Cardiac fibroblast (primary cell): ENCODE measurements at regions not wholly inside any gene's neighbourhood (a gene's known extent, or its start where the extent isn't known, plus 50 kb on each side); places are given as distances from the start of the nearest gene placed in this dataset.
A peak's percentile ranks its signal among the peaks of the same experiment; 100 is the strongest.

Source experiments
- DNase-seq, 2 donors: peaks; one replicate each; pipeline versions ENCODE4 v3.0.0 to v3.0.0-alpha.2; 2010; ENCODE audit warnings: low read depth in 2 of 2
- H3K4me3 ChIP-seq, 2 donors: replicated peaks in 1 of 2; 1 replicate in 1 of 2; 2 replicates in 1 of 2; pipeline ENCODE4 v1.5.1; 2011; ENCODE audit warnings: low read depth in 2 of 2, low read length in 2 of 2, mild to moderate bottlenecking in 2 of 2, moderate library complexity in 1 of 2
- CTCF ChIP-seq: IDR thresholded peaks from one replicate; pipeline ENCODE4 v1.5.1; 2011; ENCODE audit warnings: low read depth, mild to moderate bottlenecking, low read length, inconsistent platforms

- DNase-seq: no peak
- no peak for TF ChIP-seq CTCF
- no peak overlapping the region for H3K4me3 ChIP-seq
Observed at GRCh38 chr6:122009000-122009350, 390.5 kb upstream of the HSF2 start.

- DNase-seq: peak in 1 of 2 donors; percentile 3
- no peak overlapping the region for H3K4me3 ChIP-seq
- TF ChIP-seq CTCF: no peak
Observed at GRCh38 chr6:122012578-122012977, 386.9 kb upstream of the HSF2 start.

GRCh38 chr6:122014961-122015360 is 384.5 kb upstream of the HSF2 start:
- no peak overlapping the region for H3K4me3 ChIP-seq
- TF ChIP-seq CTCF: no peak
- peak; percentile 36 to 42 for DNase-seq

- no peak for DNase-seq
- no peak for TF ChIP-seq CTCF
- no peak overlapping the region for H3K4me3 ChIP-seq
Observed at GRCh38 chr6:122020588-122021264, 378.7 kb upstream of the HSF2 start.

- TF ChIP-seq CTCF: no peak
- no peak for DNase-seq
- no peak overlapping the region for H3K4me3 ChIP-seq
Observed at GRCh38 chr6:122025104-122025503, 374.3 kb upstream of the HSF2 start.

- no peak overlapping the region for H3K4me3 ChIP-seq
- no peak for DNase-seq
- TF ChIP-seq CTCF: no peak
Observed at GRCh38 chr6:122026582-122027369, 372.7 kb upstream of the HSF2 start.
